GM12878 (cell line): ENCODE measurements at regions not wholly inside any gene's neighbourhood (a gene's known extent, or its start where the extent isn't known, plus 50 kb on each side); places are given as distances from the start of the nearest gene placed in this dataset. TPM values are rescaled to one million over a fixed set of nuclear protein-coding genes. Genes with fewer than 3 reads are reported as not detected.

Experiments used
- small RNA-seq: library from RNA; depleted of rRNA; stranded (forward); fragments of <200 nt; gene quantifications from one replicate; pipeline ENCODE3, GENCODE V24; 2014

Small RNAs in the stretch of these regions (small RNA-seq; reads per million reads assigned to genes)
- not detected for gene AC093870.1
